Thyroid gland (tissue), 4 donors: ENCODE measurements at regions not wholly inside any gene's neighbourhood (a gene's known extent, or its start where the extent isn't known, plus 50 kb on each side); places are given as distances from the start of the nearest gene placed in this dataset.
A peak's percentile ranks its signal among the peaks of the same experiment; 100 is the strongest.

ENCODE experiments used
- DNase-seq, 2 donors: peaks; one replicate each; pipeline ENCODE4 v3.0.0-alpha.2; 2019
- H3K27ac ChIP-seq, 3 donors: fragments of 200-600 bp; sonication (generic); 1 replicate in 2 of 3; 2 replicates in 1 of 3; pipeline ENCODE4 v1.5.1; 2016 to 2019; ENCODE audit warnings: mild to moderate bottlenecking in 1 of 3, moderate library complexity in 1 of 3
- H3K27me3 ChIP-seq: fragments of 200-600 bp; sonication (generic); one replicate; pipeline ENCODE4 v1.5.1; 2019
- H3K36me3 ChIP-seq, 2 donors: fragments of 200-600 bp; sonication (generic); one replicate each; pipeline ENCODE4 v1.5.1; 2016 to 2019
- H3K4me1 ChIP-seq, 2 donors: fragments of 200-600 bp; sonication (generic); one replicate each; pipeline ENCODE4 v1.5.1; 2017 to 2019
- H3K4me3 ChIP-seq, 3 donors: fragments of 200-600 bp; sonication (generic); replicated peaks in 1 of 3; 1 replicate in 2 of 3; 2 replicates in 1 of 3; pipeline ENCODE4 v1.5.1; 2016; ENCODE audit warnings: mild to moderate bottlenecking in 1 of 3
- H3K9me3 ChIP-seq: fragments of 200-600 bp; sonication (generic); one replicate; pipeline ENCODE4 v1.5.1; 2017
- POLR2A ChIP-seq, 2 donors: fragments of 450-650 bp; IDR thresholded peaks; one replicate each; pipeline ENCODE4 v1.6.1; 2017; ENCODE audit warnings: antibody characterized with exemption in 2 of 2, mild to moderate bottlenecking in 2 of 2, moderate library complexity in 1 of 2
- WGBS, 2 donors: methylation state at CpG; one replicate each; pipeline ENCODE4 v1.1.5; 2017; 5-methylcytosine and 5-hydroxymethylcytosine counted together
- intact Hi-C: fragments of 100-400 bp; cut with DNase I; formaldehyde crosslinking; loops from one replicate; pipeline ENCODE4 v1.15.1; 2023
- TF ChIP-seq, protein P1 (sequence below), 6 experiments: fragments of 200-600 bp in 3 of 6; fragments of 450-650 bp in 3 of 6; sonication (generic) in 3 of 6; IDR thresholded peaks; one replicate each; pipeline ENCODE4 v1.5.1; 2016 to 2019; ENCODE audit warnings: antibody characterized with exemption in 6 of 6, mild to moderate bottlenecking in 2 of 6, inconsistent platforms in 1 of 6, moderate library complexity in 1 of 6

DNA sequence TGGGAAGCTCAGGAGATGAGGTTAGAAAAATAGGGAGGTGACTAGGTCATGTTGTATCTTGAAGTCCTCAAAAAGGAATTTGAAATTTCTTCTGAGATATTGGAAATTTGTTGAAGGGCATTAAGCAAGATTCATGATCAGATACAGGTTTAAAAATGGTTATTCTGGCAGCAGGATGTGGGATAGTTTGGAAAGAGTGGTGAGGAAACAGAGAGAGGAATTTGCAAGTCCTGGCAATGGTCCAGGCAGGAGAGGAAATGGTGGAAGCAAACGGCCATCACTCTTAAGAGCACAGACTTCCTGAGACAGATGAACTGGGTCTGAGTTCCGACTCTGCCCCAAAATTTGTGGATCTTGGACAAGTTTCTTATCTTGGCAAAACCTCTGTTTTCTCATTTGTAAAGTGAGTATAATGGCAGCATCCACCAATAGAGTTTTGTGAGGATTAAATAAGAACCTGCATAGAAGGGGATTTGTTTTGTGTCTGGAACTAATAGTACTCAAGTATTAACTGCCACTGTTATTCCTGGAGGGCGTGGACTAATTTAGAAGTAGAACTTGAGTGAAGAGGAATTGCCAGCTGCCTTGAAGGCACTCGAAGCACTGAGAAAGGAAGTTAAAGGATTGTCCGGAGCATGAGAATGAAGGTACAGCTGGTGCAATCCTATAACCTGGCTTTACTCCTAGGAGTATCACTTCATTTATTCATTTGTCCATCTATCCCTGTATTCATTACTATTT is 99.6 kb downstream of the CCNA1 start:
- Histone ChIP-seq H3K4me3 (no peak overlapping the region), H3K27me3 (no peaks in the 10 kb centered on the region), H3K4me1 (peaks cover 36 to 44% of the 10 kb centered on the region in 2 donors), H3K9me3 (no peaks in the 10 kb centered on the region), H3K27ac (peak overlapping the region in 2 of 3 donors; percentile 46 to 67), H3K36me3 (no peaks in the 10 kb centered on the region)
- 16 to 20% methylated on average over 5 of the region's 5 CpGs for WGBS, 2 donors
- peak; percentile 20 to 28 for DNase-seq
- TF ChIP-seq, protein P1, sequence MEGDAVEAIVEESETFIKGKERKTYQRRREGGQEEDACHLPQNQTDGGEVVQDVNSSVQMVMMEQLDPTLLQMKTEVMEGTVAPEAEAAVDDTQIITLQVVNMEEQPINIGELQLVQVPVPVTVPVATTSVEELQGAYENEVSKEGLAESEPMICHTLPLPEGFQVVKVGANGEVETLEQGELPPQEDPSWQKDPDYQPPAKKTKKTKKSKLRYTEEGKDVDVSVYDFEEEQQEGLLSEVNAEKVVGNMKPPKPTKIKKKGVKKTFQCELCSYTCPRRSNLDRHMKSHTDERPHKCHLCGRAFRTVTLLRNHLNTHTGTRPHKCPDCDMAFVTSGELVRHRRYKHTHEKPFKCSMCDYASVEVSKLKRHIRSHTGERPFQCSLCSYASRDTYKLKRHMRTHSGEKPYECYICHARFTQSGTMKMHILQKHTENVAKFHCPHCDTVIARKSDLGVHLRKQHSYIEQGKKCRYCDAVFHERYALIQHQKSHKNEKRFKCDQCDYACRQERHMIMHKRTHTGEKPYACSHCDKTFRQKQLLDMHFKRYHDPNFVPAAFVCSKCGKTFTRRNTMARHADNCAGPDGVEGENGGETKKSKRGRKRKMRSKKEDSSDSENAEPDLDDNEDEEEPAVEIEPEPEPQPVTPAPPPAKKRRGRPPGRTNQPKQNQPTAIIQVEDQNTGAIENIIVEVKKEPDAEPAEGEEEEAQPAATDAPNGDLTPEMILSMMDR (IDR thresholded peaks at IDR 0.05): no peak
- no peak for TF ChIP-seq POLR2A (IDR thresholded peaks at IDR 0.05)
- intact Hi-C loops: no loop called here

DNA sequence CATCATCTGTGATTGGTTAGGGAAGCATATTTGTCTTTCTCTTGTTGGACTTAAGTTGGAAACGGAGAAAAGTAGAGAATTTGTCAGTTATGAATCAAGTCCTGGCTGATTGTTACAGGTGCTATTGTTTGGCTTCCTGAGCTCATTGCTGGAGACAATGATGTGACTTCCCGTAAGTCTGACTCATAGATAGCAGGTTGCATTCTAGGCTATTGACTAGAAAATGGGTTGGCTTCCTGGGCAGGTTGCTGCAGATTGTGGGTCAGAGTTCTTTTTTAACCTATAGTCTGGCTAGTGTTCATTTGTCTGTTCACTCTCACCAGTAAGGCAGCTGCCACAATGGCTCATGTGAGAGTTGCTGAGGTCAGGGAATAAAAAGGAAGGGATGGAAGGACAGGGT is 101.5 kb downstream of the CCNA1 start:
- intact Hi-C loops: no loop called here
- Histone ChIP-seq H3K4me3 (no peak overlapping the region), H3K36me3 (no peaks in the 10 kb centered on the region), H3K4me1 (peaks cover 32 to 34% of the 10 kb centered on the region in 2 donors), H3K27ac (peak overlapping the region in 1 of 3 donors; percentile 67), H3K27me3 (no peaks in the 10 kb centered on the region), H3K9me3 (no peaks in the 10 kb centered on the region)
- no peak for DNase-seq
- no peak for TF ChIP-seq POLR2A (IDR thresholded peaks at IDR 0.05)
- TF ChIP-seq, protein P1 (IDR thresholded peaks at IDR 0.05): no peak
- WGBS, 2 donors: 76 to 93% methylated on average over 2 of the region's 2 CpGs

DNA sequence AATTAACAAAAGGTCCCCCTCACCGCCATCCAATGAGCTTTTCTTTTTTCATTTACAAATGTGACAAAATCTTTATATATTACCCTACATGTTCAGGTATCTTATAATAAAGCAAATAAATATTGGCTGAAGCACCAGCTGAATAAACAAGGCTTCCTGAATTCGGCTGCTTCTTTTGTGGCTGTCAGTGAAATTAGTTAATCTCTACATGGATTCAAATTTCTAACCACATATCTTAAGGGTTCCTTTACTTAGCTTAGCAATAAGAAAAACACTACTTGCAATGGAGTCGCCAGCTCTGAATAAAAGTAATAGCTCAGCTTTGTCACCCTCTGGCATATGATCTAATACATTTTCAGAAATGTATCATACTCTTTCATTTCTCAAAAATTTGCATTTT is 104.3 kb downstream of the CCNA1 start:
- Histone ChIP-seq H3K9me3 (no peaks in the 10 kb centered on the region), H3K4me1 (peaks cover 19 to 20% of the 10 kb centered on the region in 2 donors), H3K27me3 (no peaks in the 10 kb centered on the region), H3K4me3 (no peak overlapping the region), H3K27ac (no peak overlapping the region), H3K36me3 (no peaks in the 10 kb centered on the region)
- intact Hi-C loops: no loop called here
- 84 to 87% methylated on average over 3 of the region's 3 CpGs for WGBS, 2 donors
- DNase-seq: no peak
- TF ChIP-seq, protein P1 (IDR thresholded peaks at IDR 0.05): no peak
- no peak for TF ChIP-seq POLR2A (IDR thresholded peaks at IDR 0.05)

DNA sequence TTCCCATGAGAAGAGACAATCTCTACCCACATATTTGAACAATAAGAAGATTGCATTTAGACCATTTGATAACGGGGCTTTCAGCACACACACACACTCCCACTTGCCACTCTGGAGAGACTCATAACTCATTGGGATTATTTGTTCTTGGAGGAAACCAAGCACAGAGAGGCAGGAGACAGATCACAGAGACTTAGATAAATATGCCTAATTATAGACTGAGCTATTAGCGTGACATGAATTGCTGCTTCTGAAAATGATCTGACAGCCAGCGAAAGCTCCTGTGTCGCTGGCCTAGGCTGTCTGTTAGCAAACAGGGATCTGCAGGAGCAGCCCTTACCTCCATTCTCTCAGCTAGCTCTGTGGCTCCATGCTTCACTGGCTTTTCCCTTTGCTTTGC is 111.4 kb downstream of the CCNA1 start:
- H3K27ac ChIP-seq: no peak overlapping the region
- TF ChIP-seq, protein P1 (IDR thresholded peaks at IDR 0.05): no peak
- TF ChIP-seq POLR2A (IDR thresholded peaks at IDR 0.05): no peak
- H3K4me3 ChIP-seq: no peak overlapping the region
- H3K4me1 ChIP-seq: no peaks in the 10 kb centered on the region
- intact Hi-C loops: no loop called here
- WGBS, 2 donors: 65 to 71% methylated on average over 4 of the region's 4 CpGs
- no peaks in the 10 kb centered on the region for H3K9me3 ChIP-seq
- no peak for DNase-seq
- H3K36me3 ChIP-seq: no peaks in the 10 kb centered on the region
- H3K27me3 ChIP-seq: no peaks in the 10 kb centered on the region

DNA sequence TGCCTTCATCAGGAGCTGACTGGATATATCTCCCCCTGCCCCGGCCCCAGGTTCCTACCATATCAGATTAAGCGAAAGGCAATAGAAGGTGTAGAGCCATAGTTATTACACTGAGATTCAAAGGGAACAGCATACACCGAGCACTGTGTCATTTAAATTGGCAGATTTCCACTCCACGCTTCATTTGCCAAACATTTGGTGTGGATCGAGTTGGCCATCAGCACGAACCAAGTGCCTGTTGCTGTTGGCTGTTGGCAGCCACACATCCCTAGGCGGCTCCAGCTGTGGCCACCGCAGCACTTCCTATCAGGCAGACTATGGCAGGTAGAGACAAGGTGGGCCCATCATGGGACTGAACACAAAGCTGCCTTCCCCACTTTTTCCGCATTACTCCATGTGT is 115.8 kb downstream of the CCNA1 start:
- H3K27me3 ChIP-seq: no peaks in the 10 kb centered on the region
- intact Hi-C loops: no loop called here
- no peak for TF ChIP-seq POLR2A (IDR thresholded peaks at IDR 0.05)
- TF ChIP-seq, protein P1 (IDR thresholded peaks at IDR 0.05): no peak
- H3K4me3 ChIP-seq: no peak overlapping the region
- H3K27ac ChIP-seq: no peak overlapping the region
- DNase-seq: peak; percentile 34 to 65
- H3K4me1 ChIP-seq: no peaks in the 10 kb centered on the region
- H3K36me3 ChIP-seq: no peaks in the 10 kb centered on the region
- WGBS, 2 donors: 46 to 51% methylated on average over 9 of the region's 9 CpGs
- no peaks in the 10 kb centered on the region for H3K9me3 ChIP-seq
